Germinal center (tissue), 1 donor: ENCODE measurements at regions not wholly inside any gene's neighbourhood (a gene's known extent, or its start where the extent isn't known, plus 50 kb on each side); places are given as distances from the start of the nearest gene placed in this dataset.

ENCODE experiments used
- DNase-seq: peaks from one replicate; pipeline ENCODE4 v3.0.0; 2012; ENCODE audit warnings: mixed read lengths, low spot score

DNA sequence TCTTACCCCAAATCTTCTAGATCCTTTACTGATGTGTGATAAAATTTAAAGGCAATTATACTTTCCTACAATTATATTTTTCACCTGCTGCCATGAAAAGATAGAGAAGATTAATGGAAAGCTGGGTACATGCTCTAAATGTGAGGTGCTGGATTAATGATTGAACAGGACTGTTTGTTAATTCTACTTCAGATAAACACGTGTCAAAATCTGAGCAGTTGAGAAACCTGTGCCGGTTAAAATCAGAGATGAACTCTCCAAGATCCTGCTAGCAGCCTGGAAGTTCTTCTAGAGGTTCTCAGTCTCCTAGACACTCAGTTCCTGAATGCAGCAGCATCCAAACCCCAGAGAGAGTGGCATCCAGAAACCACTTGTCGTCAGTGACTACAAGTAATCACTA, 69.2 kb downstream of the INHBA start:
- no peak for DNase-seq

DNA sequence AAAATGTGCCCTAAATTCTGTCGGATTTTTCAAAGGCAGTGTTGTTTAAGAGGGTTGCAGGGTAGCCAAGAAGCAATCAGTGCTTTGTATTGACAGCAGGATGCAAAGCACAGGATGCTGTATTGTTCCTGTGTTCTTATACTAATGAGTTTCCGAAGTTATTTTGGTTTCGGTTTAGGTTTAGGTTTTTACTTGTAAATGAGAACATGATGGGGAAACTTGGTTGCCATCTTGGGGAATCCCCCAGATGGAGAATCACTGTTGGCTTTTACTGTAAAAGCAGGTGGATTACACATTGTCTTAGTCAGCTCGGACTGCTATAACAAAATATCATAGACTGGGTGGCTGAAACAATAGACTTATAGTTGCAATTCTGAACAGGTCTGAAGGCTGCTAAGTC, 72.1 kb downstream of the INHBA start:
- DNase-seq = no peak

DNA sequence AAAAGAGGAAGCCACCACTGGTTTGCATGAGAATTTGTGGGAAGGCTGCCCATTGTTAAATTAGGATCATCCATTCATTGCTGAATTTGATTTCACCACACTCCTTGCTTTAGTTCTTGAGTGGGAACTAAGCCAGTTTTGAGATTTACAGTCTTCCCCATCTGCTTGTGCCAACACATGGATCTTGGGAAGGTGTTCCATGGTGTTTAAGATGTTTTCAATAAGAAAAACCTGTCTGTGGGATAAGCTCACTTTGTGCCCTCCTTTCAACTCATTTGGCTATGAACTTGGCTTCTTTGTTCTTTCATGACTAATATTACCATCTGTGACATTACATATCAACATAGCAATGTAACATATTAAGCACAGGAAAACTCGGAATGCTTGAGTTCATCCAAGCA, 73.2 kb downstream of the INHBA start:
- no peak for DNase-seq

DNA sequence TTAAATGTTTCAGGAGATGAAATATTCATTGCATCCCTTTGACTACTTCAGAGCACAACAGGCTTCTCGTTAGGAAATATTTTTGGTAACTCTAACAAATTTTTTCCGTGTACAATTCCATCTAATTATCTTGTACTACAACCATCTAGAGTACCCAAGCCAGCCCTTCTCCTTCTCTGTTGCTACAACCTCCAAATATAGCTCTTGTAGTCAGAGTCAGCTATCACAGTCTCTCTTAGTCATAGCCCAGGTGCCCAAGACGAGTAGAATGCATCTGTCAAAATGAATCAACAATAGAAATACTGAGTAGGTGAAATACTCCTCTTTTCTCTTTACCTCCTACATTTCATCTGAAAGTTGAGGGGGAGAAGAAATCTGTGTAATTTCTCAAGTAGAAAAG, 74.0 kb downstream of the INHBA start:
- DNase-seq = no peak

DNA sequence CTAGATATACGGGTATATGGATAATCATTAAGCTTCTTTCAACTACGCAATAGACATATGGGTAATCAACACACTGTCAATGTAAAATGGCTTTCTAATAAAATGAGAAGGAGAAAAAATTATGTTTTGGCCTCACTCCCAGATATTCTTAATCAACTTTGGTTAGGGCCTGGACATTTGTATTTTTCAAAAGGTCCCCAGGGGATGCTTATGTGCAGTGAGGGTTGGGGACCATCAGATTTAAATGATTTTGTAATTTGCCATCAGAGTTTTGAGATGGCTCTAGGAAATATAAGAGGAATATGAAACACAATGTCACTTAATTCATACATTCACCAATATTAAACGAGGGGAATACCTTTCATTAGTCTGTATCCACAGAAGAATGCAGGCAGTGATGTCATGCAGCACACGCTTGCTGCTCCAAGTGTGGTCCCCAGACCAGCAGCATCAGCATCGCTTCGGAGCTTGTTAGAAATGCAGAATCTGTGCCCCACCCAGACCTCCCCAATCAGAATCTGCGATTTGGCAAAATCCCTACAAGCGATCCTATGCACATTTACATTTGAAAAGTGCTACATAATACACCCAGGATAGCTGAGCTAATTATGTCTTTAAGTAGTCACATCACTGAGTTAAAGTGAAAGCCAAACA, 75.1 kb downstream of the INHBA start:
- no peak for DNase-seq

DNA sequence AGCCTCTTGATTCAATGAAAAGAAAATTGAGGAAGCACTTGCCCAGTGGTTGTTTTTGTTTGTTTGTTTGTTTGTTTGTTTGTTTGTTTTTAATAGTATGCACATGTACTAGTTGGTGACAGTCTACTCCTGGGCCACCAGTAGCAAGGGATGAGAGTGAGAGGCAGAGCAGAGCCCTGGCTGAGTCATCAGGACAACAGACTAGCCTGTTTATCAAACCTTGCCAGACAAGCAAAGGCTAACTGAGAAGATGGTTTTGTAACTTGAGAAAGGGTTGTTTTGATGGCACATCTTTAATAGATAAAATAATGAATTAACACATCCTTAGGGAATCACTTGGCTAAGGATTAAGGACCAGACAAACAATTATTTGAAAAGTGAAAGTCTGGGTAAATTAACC, 78.1 kb downstream of the INHBA start:
- DNase-seq = no peak

DNA sequence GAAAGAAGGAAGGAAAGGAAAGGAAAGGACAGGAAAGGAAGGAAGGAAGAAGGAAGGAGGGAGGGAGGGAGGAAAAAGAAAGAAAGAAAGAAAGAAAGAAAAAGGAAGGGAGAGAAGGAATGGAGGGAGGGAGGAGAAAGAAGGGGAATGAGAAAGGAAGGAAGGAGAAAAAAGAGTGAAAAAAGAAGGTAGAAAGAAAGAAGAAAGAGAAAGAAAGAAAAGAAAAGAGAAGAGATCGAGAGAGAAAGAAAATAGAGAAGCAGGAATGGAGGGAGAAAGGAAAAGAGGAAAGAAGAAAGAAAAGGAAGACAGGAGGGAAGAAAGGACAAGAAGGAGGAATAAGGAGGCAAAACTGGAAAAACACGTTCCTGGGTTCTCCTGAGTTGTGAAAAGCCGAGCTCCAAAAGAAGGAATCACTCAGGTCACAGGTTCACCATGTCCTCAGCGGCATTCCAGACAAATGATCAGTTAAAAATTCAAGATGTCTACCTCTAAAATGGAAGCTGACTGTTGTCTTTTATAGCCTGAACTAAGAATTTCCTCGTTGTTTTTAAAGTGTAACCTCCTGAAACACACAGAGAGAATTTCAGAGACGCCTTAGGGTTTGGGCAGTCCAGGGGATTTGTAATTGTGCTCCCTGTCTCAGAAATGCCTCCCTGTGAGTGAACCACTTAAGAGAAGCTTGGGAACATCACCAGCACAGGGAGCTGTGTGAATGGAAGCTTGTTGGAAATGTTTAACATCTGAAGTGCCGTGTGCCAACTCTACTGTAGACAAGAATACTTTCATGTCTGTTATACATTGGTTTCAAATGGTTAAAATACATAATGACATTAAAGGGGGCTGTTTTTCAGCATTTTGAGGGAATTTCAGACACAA, 80.7 kb downstream of the INHBA start:
- DNase-seq = no peak

DNA sequence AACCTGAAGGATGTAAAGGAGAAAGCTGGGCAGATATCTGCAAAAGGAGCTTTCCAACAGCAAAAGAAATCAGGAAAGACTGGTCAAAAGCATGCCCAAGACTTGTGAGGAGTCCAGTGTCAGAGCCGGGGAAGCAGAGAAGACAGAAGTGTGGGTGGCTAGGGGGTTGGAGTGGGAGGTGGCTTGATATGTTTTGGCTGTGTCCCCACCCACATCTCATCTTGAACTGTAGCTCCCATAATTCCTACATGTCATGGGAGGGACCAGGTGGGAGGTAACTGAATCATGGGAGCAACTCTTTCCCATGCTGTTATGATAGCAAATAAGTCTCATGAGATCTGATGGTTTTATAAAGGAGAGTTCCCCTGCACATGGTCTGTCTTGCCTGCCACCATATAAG, 84.9 kb downstream of the INHBA start:
- DNase-seq = no peak

DNA sequence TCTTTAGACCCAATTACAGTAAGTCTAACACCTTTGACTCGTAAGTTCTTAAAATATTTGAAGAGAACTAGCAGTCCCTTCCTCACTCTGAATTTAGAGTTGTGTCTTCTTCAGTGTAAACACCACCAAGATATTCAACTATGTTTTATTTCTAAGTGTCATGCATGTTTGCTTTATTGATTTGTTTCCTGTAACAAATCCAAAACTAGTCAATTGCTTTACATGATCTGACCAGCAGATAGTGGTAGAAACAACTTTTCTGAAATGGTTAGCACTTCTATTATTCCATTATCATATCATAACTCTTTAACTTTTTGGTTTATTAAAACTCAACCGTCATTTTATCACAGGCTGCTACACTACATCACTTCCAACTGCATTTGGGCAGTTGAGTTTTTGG, 90.1 kb downstream of the INHBA start:
- DNase-seq = no peak

DNA sequence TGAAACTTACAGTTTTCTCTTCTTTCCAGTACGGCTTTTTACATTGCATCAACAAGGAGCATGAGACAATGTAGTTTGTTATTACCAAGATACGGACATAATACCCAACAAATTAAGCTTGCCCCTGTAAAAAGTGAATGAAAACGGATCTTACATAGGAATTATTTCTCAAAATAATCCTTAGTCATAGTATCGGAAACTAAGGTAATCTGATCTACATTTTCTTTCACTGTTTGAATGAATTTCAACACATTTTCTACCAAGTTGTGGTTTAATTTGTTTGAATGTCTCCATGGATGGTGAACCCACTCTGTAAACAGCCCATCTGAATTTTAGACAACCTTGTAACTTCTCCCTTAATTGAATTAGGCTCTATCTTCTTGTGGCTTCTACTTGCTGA, 90.5 kb downstream of the INHBA start:
- DNase-seq = no peak

DNA sequence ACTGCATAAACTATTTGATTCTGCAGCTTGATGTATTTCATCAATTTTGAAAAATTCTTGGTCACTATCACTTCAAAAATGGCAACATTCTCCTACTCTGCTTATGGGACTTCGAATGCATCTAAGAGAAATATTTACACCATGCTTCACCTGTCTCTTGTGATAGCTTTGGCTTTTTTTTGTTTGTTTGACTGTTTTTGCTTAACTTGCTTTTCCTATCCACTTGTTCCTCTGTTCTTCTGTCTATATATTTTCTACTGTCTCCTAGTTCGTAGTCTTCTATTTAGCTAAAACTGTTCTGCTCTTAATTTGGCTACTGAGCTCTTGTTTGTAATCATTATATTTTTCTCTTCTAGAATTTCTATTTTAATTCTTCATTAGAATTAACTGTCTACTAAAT, 94.4 kb downstream of the INHBA start:
- DNase-seq = no peak

DNA sequence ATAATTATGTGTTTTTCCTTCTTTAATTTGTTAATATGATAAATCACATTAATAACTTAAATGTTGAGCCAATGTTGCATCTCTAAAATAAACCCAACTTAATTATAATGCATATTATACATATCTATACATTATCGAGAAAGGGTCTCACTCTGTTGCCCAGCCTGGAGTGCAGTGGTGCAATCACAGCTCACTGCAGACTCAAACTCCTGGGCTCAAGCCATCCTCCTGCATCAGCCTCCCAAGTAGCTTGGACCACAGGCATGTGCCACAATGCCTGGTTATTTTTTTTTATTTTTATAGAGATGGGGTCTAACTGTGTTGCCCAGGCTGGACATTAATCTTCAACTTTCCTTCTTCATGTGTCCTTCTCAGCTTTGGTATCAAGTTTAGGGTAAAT, 98.9 kb downstream of the INHBA start:
- DNase-seq = no peak

DNA sequence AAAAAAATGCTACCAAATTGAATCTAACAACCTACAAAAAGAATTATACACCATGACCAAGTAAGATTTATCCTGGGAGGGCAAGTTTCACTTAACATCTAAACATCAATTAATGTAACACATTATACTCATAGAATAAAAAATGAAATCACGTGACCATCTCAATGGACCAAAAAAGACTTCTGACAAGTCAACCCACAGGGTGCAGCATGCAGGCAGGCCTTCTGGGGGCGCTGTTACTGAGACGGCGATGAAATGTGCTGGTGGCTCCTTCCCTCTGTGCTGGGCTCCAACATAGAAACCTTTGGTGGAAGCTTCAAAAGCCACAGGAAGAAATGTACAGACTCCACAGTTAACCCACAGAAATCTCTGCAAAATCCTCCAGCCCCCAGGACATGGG, 103.1 kb downstream of the INHBA start:
- DNase-seq = no peak

DNA sequence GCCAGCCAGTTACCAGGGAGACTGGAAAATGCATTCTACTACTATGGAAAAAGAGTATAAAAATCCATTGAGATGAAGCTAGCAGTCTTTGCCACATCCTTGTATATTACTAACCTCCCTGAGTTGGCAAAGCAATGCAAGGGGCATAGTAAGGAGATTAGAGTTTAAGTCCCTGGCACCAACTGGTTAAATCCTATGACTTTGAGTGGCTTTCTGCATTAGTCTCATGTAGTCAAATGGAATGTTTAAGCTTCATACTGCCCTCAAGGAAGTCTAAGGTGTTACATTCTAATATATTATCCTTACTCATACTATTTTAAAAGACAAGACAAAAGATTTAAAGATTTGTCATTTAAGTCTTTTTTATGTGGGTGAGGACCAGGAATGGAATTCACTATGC, 110.1 kb downstream of the INHBA start:
- no peak for DNase-seq

DNA sequence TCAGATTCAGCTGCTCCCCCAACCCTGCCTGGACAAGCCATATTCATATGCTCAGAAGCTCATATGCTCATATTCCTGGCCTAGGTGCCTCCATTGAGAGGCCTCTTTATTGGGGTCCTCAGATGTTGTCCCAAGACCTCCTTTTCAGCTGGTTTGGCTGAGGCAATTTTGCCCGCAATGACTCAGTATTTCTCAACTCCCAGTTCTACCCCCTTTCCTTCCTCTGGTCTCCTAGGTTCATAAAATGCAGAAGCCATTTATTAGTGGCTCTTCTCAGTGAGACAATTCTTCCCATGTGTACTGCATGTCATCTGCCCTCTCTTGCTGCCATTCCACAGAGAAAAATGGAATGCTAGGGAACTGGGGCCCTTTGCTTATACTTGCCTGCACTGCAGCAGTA, 110.7 kb downstream of the INHBA start:
- no peak for DNase-seq

DNA sequence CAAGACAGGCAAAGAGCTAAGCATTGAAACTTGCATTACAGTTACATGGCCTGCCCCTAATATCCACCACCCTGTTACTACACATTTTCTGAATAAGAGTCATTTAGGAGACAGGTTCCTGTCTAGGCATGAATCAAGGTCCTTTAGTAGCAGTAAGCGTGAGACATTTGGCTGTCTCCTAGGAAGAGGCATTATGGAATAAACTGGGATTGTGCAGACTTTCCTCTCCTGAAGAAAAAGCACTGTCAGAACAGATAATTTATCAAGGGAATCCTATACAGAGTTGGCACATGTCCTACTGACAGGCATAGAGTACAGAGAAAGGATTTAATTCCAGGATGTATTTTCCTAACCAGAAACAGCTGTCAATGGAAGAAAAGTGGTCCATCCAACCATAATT, 111.9 kb downstream of the INHBA start:
- no peak for DNase-seq

DNA sequence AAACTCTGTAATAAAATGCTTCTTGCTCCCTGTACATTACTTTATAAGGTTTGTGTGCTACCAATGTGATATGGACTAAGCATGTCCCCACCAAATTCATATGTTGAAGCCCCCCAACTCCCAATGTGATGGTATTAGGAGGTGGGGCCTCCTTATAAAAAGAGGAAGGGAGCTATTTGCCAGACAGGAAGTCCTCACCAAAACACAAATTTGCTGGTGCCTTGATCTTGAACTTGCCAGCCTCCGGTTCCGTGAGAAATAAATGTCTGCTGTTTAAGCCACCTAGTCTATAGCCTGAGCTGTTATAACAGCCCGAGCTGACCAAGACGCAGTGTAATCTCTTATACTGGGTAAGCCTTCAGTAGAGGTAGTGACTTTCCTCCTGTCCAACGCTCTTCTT, 114.5 kb downstream of the INHBA start:
- no peak for DNase-seq

DNA sequence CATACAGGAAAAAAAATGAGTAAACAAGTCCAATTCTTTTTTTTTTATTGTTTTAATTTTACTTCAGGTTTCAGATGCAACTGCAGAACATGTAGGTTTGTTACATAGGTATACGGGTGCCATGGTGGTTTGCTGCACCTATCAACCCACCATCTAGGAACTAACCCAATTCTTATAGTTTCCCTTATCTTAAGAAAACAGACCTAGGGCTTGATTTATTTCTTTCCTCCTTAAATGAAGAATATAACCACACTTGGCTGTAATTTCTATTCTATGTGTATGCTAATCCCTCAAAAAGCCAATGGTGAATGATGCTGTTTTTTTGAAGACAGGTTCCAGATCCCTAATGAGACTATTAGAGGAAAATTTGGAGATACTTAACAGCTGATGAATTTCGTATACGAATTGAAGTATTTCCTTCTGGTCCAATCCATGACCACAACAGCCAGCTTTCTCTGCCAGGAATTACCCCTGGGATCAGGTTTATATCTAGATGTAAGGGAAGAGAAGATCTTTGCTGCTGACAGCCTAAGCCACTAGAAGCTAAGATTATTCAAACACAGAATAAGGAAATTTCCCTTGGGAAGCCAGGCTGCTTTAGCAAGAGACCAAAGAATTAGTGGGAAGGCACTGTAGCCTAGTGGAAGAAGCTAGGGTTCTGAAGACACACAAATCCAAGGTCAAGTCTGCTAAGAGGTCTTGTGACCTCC, 115.8 kb downstream of the INHBA start:
- no peak for DNase-seq

DNA sequence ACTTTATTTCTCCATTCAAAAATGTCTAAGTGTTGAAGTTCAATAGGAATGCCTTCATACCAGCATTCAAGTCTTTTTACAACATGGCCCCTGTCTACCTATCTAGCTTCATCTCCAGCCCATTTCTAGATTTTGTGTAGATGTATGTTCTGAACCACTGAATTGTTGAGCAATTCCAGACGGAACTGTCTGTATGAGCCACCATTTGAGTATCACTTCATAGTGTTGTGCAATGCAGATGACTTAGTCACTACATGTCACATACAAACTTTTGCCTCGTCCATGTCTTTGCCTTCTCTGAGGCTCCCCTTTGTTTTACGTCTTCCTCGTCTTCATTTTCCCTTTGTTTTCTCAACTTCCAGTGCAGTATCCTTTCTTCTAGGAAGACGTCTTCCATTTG, 118.1 kb downstream of the INHBA start:
- DNase-seq = no peak

DNA sequence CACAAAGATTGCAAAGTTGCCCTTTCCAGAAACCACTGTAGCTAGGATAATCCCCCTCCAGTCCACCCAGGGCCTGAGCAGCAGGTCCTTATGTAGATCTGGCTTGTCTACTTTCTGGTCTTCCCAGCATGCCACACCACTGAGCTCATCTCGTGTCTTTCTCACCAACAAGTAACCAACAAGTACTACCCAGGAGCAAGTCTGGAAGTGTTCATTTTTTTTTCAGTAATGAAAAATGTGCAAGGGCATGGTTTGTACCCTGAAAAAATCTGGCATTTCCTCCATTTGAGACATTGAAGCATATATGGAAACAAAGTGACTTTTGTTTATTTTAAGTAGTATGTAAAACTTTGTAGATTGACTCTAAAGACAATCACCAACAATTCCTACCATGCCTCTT, 120.8 kb downstream of the INHBA start:
- no peak for DNase-seq

DNA sequence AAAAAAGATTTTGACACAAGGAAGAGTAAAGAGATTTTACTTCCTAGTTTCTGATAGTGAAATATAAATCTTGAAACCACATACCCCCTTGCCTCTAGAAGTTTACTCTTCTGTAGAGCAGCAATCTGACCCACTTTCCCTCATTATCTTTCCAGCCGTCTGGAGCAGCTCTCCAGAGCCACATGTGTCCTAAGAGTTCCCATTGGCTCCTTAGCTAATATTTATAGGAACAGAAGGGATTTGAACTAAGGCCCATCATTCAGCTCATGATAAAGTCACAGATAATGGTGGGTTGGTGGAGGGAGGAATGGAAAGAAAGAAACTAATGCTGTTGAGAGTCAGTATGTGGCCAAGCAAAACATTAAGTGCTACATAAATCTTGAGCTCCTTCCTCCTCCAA, 121.8 kb downstream of the INHBA start:
- DNase-seq = no peak

DNA sequence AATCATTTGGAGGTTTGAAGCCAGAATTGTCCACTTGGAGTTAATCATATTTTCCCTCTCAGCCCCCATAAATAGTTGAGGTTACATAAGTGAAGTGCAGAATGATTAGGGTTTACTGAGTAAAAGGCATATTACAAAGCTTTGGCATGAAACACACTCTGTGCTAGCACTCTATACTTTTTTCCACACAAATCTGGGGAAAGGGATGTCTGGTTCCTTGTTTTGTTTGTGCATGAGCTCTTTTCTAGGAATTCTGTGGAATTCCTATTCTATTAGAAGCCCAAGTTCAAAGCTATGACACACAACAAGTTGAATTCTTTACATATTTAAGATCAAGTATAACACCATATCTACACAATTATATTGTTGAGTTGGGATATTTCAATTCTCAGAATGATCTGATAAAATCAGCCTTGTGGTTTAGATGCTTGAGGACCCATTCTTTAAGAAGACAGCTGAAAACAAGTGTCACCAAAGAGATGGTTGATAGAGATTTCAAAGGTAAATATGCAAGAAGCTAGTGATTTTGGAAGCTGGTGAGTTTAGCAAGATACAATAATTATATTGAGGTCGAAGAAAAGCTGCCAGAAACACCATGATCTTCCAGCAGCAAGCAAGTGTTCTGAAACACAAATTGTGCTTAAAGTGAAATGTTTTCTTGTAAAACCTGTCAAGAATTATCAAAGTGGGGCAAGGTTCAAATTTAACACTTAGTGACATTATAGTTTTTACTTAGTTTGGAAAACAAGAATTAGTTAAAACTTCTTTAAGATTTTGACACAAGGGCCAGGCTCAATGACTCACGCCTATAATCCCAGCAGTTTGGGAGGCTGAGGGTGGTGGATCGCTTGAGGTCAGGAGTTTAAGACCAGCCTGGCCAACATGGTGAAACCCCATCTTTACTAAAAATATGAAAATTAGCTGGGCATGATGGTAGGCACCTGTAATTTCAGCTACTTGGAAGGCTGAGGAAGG, 122.6 kb downstream of the INHBA start:
- no peak for DNase-seq
